HEK293T (cell line): ENCODE measurements at regions not wholly inside any gene's neighbourhood (a gene's known extent, or its start where the extent isn't known, plus 50 kb on each side); places are given as distances from the start of the nearest gene placed in this dataset.
"Not testable (repeated sequence)": the region's sequence is repeated elsewhere in the genome, so short reads cannot be mapped to it uniquely, and the experiment has no call there.

ENCODE experiments used
- ARNT ChIP-seq: fragments of 450-650 bp; IDR thresholded peaks from 2 replicates; pipeline ENCODE4 v1.6.1; 2017; ENCODE audit warnings: mild to moderate bottlenecking
- BHLHE40 ChIP-seq: fragments of 450-650 bp; IDR thresholded peaks from 2 replicates; pipeline ENCODE4 v1.6.1; 2016; ENCODE audit warnings: mild to moderate bottlenecking, moderate library complexity, borderline replicate concordance
- CTBP1 ChIP-seq: fragments of 450-650 bp; IDR thresholded peaks from 2 replicates; pipeline ENCODE4 v1.6.1; 2016; ENCODE audit warnings: borderline replicate concordance
- ELF4 ChIP-seq: fragments of 450-650 bp; IDR thresholded peaks from 2 replicates; pipeline ENCODE4 v1.6.1; 2017; ENCODE audit warnings: antibody characterized with exemption
- FOXK2 ChIP-seq: fragments of 450-650 bp; IDR thresholded peaks from 2 replicates; pipeline ENCODE4 v1.6.1; 2016; ENCODE audit warnings: mild to moderate bottlenecking
- FOXM1 ChIP-seq: fragments of 450-650 bp; IDR thresholded peaks from 2 replicates; pipeline ENCODE4 v1.6.1; 2017; ENCODE audit warnings: mild to moderate bottlenecking, borderline replicate concordance
- L3MBTL2 ChIP-seq: fragments of 450-650 bp; conservative IDR thresholded peaks from 2 replicates; pipeline ENCODE4 v1.6.1; 2016; ENCODE audit warnings: mild to moderate bottlenecking
- NFRKB ChIP-seq: fragments of 450-650 bp; IDR thresholded peaks from 2 replicates; pipeline ENCODE4 v1.6.1; 2016; ENCODE audit warnings: mild to moderate bottlenecking, moderate library complexity
- SP1 ChIP-seq: fragments of 450-650 bp; IDR thresholded peaks from 2 replicates; pipeline ENCODE4 v1.6.1; 2017
- SUZ12 ChIP-seq: fragments of 450-650 bp; IDR thresholded peaks from 2 replicates; pipeline ENCODE4 v1.6.1; 2016; ENCODE audit warnings: mild to moderate bottlenecking
- TARDBP ChIP-seq: fragments of 450-650 bp; IDR thresholded peaks from 2 replicates; pipeline ENCODE4 v1.6.1; 2016
- ZNF384 ChIP-seq: fragments of 450-650 bp; IDR thresholded peaks from 2 replicates; pipeline ENCODE4 v1.6.1; 2016

DNA sequence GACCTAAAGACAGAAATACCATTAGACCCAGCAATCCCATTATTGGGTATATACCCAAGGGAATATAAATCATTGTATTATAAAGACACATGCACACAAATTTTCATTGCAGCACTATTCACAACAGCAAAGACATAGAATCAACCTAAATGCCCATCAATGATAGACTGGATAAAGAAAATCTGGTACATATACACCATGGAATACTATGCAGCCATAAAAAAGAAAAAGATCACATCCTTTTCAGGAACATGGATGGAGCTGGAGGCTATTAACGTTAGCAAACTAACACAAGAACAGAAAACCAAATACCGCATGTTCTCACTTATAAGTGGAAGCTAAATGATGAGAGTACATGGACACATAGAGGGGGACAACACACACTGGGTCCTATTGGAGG is 280.1 kb upstream of the G2E3 start:
- TF ChIP-seq TARDBP, SP1, ARNT, FOXK2, BHLHE40, FOXM1, ELF4, SUZ12, ZNF384, NFRKB, L3MBTL2, CTBP1: not testable (repeated sequence)
